NCI-H82 treated with DMSO at 0.1 percent for 48 hours (cell line): ENCODE measurements at regions not wholly inside any gene's neighbourhood (a gene's known extent, or its start where the extent isn't known, plus 50 kb on each side); places are given as distances from the start of the nearest gene placed in this dataset.
"Not testable (repeated sequence)": the region's sequence is repeated elsewhere in the genome, so short reads cannot be mapped to it uniquely, and the experiment has no call there.

Experiments
- DNase-seq: peaks from one replicate; lab custom pipeline; 2025; ENCODE audit not compliant: unreplicated experiment; lab: John Stamatoyannopoulos, UW

- no peak for DNase-seq
These were observed 107.2 kb upstream of the CDH2 start for GRCh38 chr18:28284132-28284531.

- no peak for DNase-seq
These were observed 104.5 kb upstream of the CDH2 start for GRCh38 chr18:28281400-28281799.

GRCh38 chr18:28269750-28270149 lies 92.8 kb upstream of the CDH2 start:
- DNase-seq: no peak

- no peak for DNase-seq
These were observed 91.1 kb upstream of the CDH2 start for GRCh38 chr18:28267878-28268625.

GRCh38 chr18:28267276-28267675 lies 90.3 kb upstream of the CDH2 start:
- DNase-seq: no peak

- no peak for DNase-seq
These were observed 79.2 kb upstream of the CDH2 start for GRCh38 chr18:28256166-28256565.

GRCh38 chr18:28248653-28249052 lies 71.7 kb upstream of the CDH2 start:
- no peak for DNase-seq

GRCh38 chr18:28240626-28241025 lies 63.7 kb upstream of the CDH2 start:
- DNase-seq: not testable (repeated sequence)

GRCh38 chr18:28236487-28236886 lies 59.6 kb upstream of the CDH2 start:
- DNase-seq: no peak
